ENCODE measurements at regions not wholly inside any gene's neighbourhood (a gene's known extent, or its start where the extent isn't known, plus 50 kb on each side); places are given as distances from the start of the nearest gene placed in this dataset.

GRCh38 chr2:19226386-19226785, 132.0 kb downstream of the OSR1 start:
- no peak for TF ChIP-seq POLR2A (IDR thresholded peaks at IDR 0.05; ENCODE audit: insufficient read depth in 1 of 2, low read depth in 2 of 2, low read length in 2 of 2)
- no peak for TF ChIP-seq PRDM15 (CRISPR knock-in tag; IDR thresholded peaks at IDR 0.05)
- no peak for TF ChIP-seq MTERF4 (CRISPR knock-in tag; IDR thresholded peaks at IDR 0.05)
- no peak for TF ChIP-seq JUN (CRISPR knock-in tag; IDR thresholded peaks at IDR 0.05)
- TF ChIP-seq ZNF329 (CRISPR knock-in tag; IDR thresholded peaks at IDR 0.05; ENCODE audit: low read depth): no peak
- no peak for TF ChIP-seq ZNF354B (CRISPR knock-in tag; IDR thresholded peaks at IDR 0.05)
- TF ChIP-seq RXRA (CRISPR knock-in tag; IDR thresholded peaks at IDR 0.05): no peak
- TF ChIP-seq REST (IDR thresholded peaks at IDR 0.05; ENCODE audit: borderline replicate concordance in 1 of 2, low read depth in 1 of 2, low read length in 2 of 2): no peak
- TF ChIP-seq EZH2 (conservative IDR thresholded peaks at IDR 0.05; ENCODE audit: low read depth, low read length): no peak
- no peak for TF ChIP-seq ZNF451 (CRISPR knock-in tag; IDR thresholded peaks at IDR 0.05)
- TF ChIP-seq GATA4 (IDR thresholded peaks at IDR 0.05; ENCODE audit: borderline replicate concordance, low read depth): no peak
